DMS53 treated with DMSO at 0.1 percent for 48 hours (cell line): ENCODE measurements at regions not wholly inside any gene's neighbourhood (a gene's known extent, or its start where the extent isn't known, plus 50 kb on each side); places are given as distances from the start of the nearest gene placed in this dataset.
"Not testable (repeated sequence)": the region's sequence is repeated elsewhere in the genome, so short reads cannot be mapped to it uniquely, and the experiment has no call there.

Experiments used
- DNase-seq: peaks from one replicate; lab custom pipeline; 2025; ENCODE audit not compliant: unreplicated experiment; lab: John Stamatoyannopoulos, UW

DNA sequence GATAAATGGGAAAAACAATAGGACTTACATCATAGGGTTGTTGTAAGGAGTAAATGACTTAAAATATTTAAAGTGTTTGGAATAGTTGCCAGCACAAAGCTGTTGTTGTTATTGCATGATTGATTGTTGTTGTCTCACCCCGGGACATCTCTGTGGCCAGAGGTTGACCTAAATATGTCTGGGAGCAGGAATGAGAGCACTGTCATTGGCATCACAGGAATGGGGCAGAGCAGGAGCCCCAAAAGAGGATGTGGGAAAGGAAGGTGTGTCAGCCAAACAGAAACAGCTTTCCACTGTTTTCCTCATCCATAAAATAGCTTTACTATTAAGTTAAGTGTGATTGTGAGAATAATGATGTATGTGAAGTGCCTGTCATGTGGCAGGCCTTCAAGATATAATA, 121.6 kb downstream of the TMEM168 start:
- DNase-seq, result no peak

DNA sequence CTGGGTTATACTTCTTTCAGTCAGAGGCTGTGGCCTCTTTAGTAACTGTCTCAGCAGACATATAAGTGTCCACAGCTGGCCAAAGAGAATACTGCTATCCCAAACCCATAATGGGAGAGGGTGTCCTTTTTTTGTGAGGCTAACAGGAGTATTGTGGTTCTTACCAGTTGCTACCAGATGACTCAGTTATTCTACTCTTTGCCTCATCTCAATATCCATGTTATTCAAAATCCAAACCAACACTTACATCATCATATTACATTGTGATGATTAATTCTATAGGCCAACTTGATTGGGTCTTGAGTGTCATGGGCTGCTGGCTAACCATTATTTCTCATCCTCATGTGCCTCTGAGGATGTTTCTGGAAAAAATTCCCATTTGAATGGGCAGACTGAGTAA, 120.9 kb downstream of the TMEM168 start:
- no peak for DNase-seq

DNA sequence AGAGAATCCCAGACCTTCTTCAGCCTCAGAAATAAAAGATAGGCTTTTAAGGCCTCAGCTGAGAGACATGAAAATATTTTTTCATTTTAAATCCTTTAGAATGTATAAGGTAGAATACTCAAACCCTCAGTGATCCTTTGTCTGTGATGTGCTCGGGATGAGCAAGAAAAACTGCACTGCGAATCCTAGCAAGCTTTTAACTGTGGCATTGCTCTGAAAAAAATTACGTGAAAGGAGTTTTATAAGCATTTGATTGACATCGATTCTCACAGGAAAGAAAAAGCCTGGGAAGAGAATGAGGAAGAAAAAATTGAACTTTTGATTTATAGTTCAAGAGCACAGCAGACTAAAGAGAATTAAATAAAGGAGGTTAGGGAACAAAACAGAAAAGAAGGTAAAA, 120.0 kb downstream of the TMEM168 start:
- DNase-seq, result no peak

GRCh38 chr7:112678626-112679025, 111.6 kb downstream of the TMEM168 start:
- no peak for DNase-seq

GRCh38 chr7:112689466-112690177, 100.6 kb downstream of the TMEM168 start:
- not testable (repeated sequence) for DNase-seq

DNA sequence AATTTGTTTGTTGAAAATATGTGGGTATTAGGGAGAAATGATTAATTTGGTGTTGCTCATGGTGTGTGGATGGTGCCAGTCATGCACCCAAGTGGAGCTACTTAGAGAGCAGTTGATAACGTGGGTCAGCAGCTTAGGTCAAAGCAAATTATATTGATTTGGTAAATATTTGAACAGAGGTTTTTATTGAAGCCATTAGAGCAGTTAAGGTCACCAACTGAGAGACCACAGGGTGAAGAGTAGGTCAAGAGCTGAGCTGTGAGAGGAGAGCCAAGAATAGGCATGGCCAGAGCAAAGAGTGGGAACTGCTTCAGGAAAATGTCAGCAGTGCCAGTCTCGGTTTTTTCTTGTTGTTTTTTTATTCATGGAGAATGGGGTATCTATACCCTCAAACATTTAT, 97.9 kb downstream of the TMEM168 start:
- DNase-seq, result peak; percentile 93

DNA sequence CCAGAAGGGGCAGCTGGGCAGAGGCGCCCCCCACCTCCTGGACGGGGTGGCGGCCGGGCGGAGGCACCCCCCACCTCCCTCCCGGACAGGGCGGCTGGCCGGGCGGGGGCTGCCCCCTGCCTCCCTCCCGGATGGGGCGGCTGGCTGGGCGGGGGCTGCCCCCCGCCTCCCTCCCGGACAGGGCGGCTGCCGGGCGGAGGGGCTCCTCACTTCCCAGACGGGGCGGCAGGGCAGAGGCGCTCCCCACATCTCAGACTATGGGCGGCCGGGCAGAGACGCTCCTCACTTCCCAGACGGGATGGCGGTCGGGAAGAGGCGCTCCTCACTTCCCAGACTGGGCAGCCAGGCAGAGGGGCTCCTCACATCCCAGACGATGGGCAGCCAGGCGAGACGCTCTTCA, 93.0 kb downstream of the TMEM168 start:
- DNase-seq, result not testable (repeated sequence)

- no peak for DNase-seq
These were observed 90.3 kb downstream of the TMEM168 start for GRCh38 chr7:112699725-112700513.

DNA sequence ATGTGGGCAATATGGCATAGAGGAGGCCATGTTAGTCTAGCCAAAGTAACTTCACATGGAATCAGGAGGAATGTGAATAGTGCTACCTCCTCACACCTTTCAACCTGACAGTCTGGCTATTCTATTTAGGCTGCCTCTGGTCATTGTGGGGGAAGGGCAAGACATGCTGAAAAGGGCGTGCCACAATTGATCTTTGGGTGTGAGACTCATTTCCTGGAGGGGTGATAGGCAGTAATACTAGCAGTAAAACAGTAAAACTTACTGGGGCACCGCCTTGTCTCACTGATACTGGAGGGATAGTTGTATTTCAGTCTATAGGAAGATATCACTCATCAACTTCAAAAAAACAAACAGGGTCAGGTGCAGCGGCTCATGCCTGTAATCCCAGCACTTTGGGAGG, 88.7 kb downstream of the TMEM168 start:
- DNase-seq, result no peak

GRCh38 chr7:112707655-112708054, 82.5 kb downstream of the TMEM168 start:
- no peak for DNase-seq

GRCh38 chr7:112708236-112708635, 82.0 kb downstream of the TMEM168 start:
- no peak for DNase-seq
